Ishikawa (cell line): ENCODE measurements at regions not wholly inside any gene's neighbourhood (a gene's known extent, or its start where the extent isn't known, plus 50 kb on each side); places are given as distances from the start of the nearest gene placed in this dataset.

ENCODE experiments used
- CEBPB ChIP-seq: IDR thresholded peaks from 2 replicates; pipeline ENCODE4 v1.6.1; 2012
- FOXM1 ChIP-seq: IDR thresholded peaks from 2 replicates; pipeline ENCODE4 v1.6.1; 2012; ENCODE audit warnings: low read depth, borderline replicate concordance
- RAD21 ChIP-seq: IDR thresholded peaks from 2 replicates; pipeline ENCODE4 v1.6.1; 2012; ENCODE audit warnings: low read depth
- REST ChIP-seq: IDR thresholded peaks from 2 replicates; pipeline ENCODE4 v1.6.1; 2012; ENCODE audit warnings: low read depth, mild to moderate bottlenecking
- TCF12 ChIP-seq: IDR thresholded peaks from 2 replicates; pipeline ENCODE4 v1.6.1; 2012; ENCODE audit warnings: low read depth

DNA sequence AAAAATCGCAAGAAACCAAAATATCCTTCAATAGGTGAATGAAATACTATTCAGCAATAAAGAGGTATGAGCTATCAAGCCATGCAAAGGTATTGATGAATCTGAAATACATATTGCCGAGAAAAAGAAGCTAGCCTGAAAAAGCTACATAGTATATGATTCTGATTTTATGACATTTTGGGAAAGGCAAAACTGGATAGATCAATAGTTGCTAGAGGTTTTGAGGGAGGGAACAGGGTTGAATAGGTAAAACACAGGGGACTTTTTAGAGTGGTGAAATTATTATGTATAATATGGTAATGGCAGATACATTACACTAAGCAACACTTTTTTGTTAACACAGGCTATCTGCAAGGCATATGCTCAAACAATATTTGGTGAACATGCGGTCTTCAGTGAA, 327.6 kb upstream of the ADAMTSL1 start:
- no peak for TF ChIP-seq REST
- TF ChIP-seq TCF12: no peak
- no peak for TF ChIP-seq RAD21
- no peak for TF ChIP-seq FOXM1
- no peak for TF ChIP-seq CEBPB
